Thyroid gland (tissue), 4 donors: ENCODE measurements at regions not wholly inside any gene's neighbourhood (a gene's known extent, or its start where the extent isn't known, plus 50 kb on each side); places are given as distances from the start of the nearest gene placed in this dataset.
"Not testable (repeated sequence)": the region's sequence is repeated elsewhere in the genome, so short reads cannot be mapped to it uniquely, and the experiment has no call there.

ENCODE experiments used
- POLR2A ChIP-seq, 2 donors: fragments of 450-650 bp; IDR thresholded peaks; one replicate each; pipeline ENCODE4 v1.6.1; 2017; ENCODE audit warnings: antibody characterized with exemption in 2 of 2, mild to moderate bottlenecking in 2 of 2, moderate library complexity in 1 of 2
- TF ChIP-seq, protein P1 (sequence below), 6 experiments: fragments of 200-600 bp in 3 of 6; fragments of 450-650 bp in 3 of 6; sonication (generic) in 3 of 6; IDR thresholded peaks; one replicate each; pipeline ENCODE4 v1.5.1; 2016 to 2019; ENCODE audit warnings: antibody characterized with exemption in 6 of 6, mild to moderate bottlenecking in 2 of 6, inconsistent platforms in 1 of 6, moderate library complexity in 1 of 6

DNA sequence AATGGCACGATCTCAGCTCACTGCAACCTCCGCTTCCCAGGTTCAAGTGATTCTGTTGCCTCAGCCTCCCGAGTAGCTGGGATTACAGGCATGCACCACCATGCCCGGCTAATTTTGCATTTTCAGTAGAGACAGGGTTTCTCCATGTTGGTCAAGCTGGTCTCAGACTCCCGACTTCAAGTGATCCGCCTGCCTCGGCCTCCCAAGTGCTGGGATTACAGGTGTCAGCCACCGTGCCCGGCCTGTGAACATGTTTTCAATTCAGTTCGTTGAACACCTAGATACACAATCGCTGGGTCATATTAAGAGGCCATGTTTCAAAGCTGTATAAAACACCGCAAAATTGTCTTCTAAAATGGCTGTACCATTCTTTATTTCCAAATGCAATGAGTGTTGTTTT lies 830.3 kb upstream of the TMPRSS15 start:
- TF ChIP-seq POLR2A (IDR thresholded peaks at IDR 0.05): not testable (repeated sequence)
- TF ChIP-seq, protein P1, sequence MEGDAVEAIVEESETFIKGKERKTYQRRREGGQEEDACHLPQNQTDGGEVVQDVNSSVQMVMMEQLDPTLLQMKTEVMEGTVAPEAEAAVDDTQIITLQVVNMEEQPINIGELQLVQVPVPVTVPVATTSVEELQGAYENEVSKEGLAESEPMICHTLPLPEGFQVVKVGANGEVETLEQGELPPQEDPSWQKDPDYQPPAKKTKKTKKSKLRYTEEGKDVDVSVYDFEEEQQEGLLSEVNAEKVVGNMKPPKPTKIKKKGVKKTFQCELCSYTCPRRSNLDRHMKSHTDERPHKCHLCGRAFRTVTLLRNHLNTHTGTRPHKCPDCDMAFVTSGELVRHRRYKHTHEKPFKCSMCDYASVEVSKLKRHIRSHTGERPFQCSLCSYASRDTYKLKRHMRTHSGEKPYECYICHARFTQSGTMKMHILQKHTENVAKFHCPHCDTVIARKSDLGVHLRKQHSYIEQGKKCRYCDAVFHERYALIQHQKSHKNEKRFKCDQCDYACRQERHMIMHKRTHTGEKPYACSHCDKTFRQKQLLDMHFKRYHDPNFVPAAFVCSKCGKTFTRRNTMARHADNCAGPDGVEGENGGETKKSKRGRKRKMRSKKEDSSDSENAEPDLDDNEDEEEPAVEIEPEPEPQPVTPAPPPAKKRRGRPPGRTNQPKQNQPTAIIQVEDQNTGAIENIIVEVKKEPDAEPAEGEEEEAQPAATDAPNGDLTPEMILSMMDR (IDR thresholded peaks at IDR 0.05): not testable (repeated sequence)
